GM18517 (cell line): ENCODE measurements at regions not wholly inside any gene's neighbourhood (a gene's known extent, or its start where the extent isn't known, plus 50 kb on each side); places are given as distances from the start of the nearest gene placed in this dataset.

Source experiments
- ATAC-seq: cut with Tn5 transposase; IDR thresholded peaks from one replicate; pipeline ENCODE4 v1.9.1; 2021; ENCODE audit warnings: mild to moderate bottlenecking, moderate library complexity; ENCODE audit not compliant: unreplicated experiment

DNA sequence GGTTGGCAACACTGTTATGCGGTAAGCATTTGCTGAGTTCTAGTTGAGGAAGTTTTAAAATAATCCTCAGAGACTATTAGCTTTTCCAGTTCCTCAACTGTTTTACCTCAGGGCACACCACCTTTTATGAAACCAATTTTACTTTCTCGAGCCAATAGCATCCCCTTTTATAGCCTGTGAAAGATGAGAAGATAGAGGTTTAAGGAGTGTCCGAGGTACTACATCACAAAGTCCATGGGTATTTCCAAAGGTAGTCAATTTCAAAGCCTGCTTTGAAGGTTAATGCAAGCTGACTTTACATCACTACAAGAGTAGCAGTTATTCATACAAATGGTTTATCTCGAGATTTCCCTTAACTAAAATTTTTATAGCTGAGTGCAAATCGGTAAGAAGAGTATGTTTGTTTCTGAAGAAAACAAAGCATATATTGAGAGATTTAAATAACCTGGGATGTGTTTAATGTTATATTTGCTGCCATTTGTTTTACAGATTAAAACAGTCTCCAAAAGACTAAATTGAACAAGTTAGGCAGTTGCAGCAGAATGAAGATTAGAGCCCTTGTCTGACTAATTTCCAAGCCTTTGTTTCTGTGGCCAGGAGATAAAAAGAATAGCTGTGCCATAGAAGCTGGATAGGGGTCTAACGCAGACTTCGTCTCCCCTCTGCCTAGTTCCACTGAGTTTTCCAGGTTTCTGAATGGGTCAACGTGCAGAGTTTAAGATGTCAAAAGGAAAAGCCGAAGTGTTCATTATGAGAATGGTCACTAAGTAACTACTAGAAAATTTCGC, 74.7 kb upstream of the TRPC4 start:
- no peak for ATAC-seq

GRCh38 chr13:37942929-37943328, 73.4 kb upstream of the TRPC4 start:
- no peak for ATAC-seq

DNA sequence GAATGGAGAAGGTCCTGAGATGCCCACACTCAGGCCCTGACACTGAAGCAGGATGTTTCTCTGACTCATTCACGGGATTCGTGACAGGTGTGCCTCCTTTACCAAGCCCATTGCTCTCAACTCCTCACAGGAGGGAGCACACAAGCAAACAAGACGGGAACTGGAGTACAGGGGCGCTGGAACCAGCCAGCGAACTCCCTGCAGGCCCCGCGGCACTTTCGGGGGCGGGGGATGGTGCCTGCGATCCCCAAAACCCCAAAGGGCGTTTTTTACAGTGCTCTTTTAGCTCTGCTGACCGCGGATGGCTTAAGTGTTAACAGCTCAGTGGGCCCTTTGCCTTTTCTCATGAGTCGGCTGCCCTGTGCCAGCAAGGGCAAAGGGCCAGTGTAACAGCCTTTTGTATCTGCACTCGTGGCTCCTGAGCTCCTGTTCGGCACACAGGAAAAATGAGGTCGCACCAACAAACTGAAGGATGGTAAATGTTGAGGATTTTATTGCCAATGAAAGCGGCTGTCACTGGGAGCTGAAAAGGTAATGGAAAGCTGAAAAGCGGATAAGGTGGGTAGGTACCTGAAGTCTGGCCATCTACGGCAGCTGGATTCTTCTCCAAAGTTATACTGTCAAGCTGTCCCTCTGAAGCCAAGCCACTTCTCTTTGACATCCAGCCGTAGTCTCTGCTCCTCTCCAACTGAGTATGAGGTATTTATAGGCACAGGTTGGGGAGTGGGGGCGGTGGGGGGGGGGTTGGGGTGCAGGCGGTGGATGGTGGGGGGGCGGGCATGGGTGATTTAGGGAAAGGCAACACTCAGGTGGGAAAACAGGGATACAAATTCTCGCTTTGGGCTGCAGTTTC, 65.0 kb upstream of the TRPC4 start:
- no peak for ATAC-seq

- no peak for ATAC-seq
Measured at GRCh38 chr13:37929308-37929707, 59.7 kb upstream of the TRPC4 start.

GRCh38 chr13:37927561-37927960, 58.0 kb upstream of the TRPC4 start:
- no peak for ATAC-seq

DNA sequence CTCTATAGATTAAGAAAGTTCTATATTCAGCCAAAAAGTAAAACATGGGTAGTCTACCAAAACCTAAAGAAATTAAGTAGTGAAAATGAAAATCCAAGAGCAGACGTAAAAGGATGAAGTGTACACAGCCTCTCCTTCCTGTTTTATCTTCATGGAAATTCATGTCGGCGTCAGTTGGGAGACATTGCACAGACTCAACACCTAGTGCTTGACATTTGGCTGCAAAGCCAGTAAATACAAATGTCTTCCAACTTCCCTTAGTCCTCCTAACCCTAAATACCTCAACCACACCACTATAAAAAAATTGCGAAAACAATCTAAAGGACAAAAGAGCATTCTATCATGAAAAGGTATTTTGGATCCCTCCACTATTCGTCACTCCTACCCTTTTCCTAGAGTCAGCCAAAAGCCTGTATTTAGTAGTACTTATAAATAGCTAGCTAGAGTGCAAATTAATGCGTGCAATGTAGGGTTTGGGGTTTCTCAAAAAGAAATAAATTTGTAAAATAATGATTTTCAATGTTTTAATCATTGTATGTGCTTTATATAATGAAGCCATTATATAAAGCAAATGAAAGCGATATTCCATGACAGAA, 56.4 kb upstream of the TRPC4 start:
- no peak for ATAC-seq

DNA sequence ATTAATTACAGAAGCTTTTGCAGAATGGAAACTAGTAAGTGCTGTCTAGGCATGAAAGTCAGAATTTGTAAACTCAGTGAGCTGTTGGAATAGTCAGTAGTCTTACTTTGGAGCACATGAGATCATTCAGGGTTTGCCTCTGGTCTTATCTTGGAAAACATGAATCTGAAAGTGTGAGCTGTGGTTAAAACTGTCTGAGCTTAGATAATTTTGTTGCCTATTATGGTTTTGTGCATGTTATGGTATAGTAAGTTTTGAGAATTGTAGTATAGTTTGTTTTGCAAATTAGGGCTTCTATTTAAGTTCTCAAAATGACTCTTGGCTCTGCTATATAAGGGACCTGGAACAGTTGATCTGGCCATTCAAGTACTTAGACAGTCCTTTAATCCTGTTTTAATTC, 53.7 kb upstream of the TRPC4 start:
- no peak for ATAC-seq

GRCh38 chr13:37919329-37919880, 49.8 kb upstream of the TRPC4 start:
- no peak for ATAC-seq
